Left lobe of liver (tissue), 2 donors: ENCODE measurements at regions not wholly inside any gene's neighbourhood (a gene's known extent, or its start where the extent isn't known, plus 50 kb on each side); places are given as distances from the start of the nearest gene placed in this dataset.

Experiments used
- ATAC-seq: fragments of 200-7000 bp; cut with Tn5 transposase; one replicate; pipeline ENCODE4 v1.9.1; 2020; ENCODE audit warnings: mild to moderate bottlenecking, moderate library complexity
- DNase-seq: peaks from one replicate; pipeline ENCODE4 v3.0.0-alpha.2; 2020; ENCODE audit warnings: low spot score
- donor health status: DM: no; HTN: no; CAD: no; lungs with moderate emphysema.
- donor health status: DM: no; HTN: yes; CAD: no.

DNA sequence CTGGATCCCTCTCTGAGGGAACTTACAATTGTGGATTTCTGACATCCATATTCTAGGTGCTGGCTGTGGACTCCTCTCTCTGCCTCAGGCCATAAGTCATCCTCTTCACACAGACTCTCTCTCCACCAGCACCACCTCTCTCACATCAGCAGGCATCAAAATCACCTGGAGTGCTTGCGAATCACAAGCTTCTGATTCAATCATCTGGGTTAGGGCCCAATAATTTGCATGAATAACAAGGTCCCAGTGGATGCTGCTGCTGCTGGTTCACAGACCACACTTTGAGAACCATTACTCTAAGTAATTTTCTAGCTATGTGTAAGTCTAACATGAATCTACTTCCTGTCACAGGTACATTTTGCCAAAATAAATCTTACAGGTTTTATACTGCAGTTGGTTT lies 214.9 kb downstream of the DSEL start:
- ATAC-seq: no peak
- no peak for DNase-seq

DNA sequence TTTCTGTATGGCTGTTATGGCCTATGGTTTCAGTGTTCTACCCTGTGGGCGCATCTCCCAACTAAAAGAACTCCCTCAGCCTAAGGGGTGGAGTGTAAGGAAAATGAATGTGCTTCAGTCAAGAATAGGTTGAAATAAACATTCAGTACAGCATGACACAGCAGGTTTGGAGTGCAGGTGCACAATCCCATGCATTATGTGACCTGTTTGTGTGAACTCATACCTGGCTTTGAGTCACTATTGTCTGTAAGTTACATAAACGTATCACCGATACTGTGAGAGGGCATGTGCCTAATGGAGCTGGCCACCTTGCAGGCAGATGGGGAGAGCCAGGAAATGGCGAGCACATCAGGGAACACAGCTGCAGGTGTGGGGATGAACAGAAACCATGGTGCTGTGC lies 216.0 kb downstream of the DSEL start:
- ATAC-seq: no peak
- DNase-seq: no peak

DNA sequence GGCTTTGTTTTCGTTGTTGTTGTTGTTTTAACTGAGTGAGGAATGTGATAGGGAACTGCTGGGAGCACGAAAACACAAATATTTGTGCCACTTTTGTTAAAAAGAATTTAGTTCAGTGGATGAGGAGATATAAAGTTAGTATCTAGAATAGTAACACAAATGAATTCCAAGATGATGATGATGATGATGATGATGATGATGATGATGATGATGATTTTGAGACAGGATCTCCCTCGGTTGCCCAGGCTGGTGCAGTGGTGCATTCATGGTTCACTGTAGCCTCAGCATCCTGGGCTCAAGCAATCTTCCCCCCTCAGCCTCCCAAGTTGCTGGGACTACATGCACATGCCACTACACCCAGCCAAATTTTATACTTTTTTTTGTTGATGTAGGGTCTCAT lies 223.7 kb downstream of the DSEL start:
- no peak for DNase-seq
- no peak for ATAC-seq

DNA sequence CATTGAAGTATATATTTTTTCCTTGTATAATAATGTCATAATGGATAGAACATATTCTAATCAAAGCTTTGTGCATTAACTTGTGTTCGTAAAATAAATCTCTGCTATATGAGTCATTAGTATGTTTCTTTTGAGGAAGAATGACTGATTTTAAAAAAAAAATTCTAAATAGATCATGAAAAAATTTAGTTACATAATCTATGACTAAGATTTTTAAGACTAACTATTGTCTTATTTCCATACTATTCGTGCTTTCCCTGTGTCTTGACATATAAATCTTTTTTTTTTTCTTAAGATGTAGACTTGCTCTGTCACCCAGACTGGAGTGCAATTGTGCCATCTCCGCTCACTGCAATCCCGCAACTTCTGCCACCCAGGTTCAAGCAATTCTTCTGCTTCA lies 226.1 kb downstream of the DSEL start:
- no peak for DNase-seq
- no peak for ATAC-seq

DNA sequence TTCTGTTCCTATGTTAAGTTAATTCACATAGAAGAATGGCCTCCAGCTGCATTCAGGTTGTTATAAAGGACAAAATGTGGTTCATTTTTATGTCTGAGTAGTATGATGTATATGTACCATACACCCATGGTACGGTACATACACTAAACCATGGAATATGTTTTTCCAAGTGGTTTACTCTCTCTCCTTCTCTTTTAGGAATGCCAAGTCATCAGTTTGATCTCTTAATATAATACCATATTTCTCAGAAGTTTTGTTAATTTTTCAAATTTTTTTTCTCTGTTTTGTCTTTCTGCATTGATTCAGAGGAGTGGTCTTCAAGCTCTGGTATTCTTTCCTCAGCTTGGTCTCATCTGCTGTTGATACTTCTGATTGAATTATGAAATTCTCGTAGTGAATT lies 230.9 kb downstream of the DSEL start:
- ATAC-seq: no peak

DNA sequence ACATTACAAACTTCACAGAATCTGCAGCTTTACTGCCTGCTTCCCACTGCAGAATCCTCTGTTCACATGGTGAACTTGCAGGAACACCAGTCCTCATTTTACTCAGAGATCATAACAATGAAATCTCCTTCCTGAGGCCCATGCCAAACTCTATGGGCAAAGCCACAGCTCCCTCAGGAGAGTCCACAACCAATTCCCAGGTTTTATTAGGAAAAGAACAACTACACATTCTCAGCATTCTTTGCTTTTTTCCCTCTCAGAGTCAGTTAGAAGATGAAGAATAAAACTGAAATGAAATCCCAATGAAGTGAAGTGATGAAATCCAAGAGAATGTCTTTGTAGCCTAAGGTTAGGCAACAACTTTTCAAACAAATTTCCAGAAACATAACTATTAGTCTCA lies 233.7 kb downstream of the DSEL start:
- no peak for ATAC-seq
- DNase-seq: no peak

More for the DNA sequence above, 230.9 kb downstream of the DSEL start:
- DNase-seq: no peak

DNA sequence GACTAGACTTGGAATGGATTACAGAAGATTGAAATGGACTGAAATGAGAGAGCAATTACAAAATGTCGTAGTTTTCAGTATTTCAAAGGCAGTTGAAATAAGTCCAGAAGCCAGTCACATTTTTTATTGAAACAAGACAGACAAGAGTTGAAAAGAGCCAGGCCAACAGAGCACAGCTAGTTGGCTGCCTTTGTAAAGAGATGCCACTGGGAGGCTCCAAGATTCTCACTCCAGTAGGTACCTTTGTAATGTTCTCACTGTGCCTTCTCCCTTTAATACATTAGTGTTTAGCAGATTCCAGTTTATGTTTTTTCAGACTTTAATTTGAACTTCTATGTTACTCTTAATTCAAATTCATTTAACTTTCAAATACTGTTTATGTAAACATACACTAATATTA lies 234.8 kb downstream of the DSEL start:
- DNase-seq (no peak), ATAC-seq (no peak)

DNA sequence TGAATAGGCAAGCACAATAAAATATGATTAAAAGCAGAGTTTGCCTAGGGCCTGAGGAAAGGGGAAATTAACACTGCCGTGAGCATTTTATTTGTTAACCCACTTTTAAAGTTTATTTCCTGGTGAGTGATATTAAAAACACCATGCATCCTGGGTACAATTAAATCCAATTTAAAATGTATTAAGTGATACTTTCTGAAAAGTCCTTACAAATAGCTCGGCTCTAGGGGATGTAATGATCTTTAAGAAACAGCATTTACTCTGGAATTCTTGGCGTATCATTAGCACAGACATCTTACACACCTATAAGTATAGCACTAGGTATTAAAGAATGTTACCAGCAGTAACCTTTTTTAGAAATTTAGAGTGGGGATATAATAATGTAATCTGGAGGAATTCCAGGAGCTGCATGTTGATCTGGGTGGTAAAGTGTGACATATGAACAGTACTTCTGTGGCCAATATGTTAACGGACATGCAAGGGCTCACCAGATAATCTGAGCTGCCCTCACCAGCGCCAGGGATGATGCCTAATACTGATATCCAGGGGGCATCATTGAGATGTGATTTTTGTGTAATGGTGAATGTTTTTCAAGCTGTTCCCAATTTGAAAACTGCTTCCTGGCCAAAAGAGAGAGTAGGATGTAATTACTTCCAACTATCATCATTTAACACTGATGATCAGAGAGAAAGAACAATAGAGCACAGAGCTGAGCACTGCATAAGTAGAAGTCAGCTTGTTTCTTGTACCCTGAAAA lies 235.9 kb downstream of the DSEL start:
- ATAC-seq (no peak), DNase-seq (no peak)

DNA sequence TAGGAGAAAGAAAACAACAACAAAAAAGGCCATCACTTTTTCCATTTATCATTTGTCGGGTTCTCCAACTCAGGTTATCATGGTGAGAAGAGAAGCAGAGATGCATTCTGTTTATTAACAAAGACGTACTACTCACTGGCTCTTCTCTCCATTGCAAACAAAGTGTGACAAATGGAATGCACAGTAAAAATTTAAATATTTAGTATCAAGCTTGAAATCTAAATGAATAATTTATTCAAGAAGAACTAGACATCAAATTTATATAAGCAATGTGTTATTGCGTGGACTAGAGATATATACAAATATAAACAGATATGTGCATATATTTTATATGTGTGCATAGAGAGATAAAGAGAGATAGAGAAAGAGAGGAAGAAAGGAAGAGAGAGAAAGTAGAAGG lies 236.5 kb downstream of the DSEL start:
- ATAC-seq (no peak), DNase-seq (no peak)

DNA sequence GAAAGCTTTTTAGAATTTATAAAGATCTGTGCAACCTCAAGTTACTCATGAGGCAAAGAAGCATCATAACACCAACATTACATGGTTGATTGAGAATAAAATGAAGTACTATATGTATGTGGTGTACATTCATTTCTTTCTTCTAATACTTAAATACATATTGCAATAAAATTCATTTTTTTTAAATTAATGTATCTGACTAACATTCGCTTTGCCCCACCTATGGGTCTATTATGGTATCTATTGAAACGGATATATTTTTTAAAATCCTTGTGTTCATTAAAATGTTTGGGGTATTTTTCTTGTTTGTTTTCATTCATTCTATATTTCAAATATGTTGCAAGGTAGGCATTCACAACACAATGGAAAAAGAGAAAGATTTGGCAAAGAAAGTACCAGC lies 237.5 kb downstream of the DSEL start:
- ATAC-seq (no peak), DNase-seq (no peak)

DNA sequence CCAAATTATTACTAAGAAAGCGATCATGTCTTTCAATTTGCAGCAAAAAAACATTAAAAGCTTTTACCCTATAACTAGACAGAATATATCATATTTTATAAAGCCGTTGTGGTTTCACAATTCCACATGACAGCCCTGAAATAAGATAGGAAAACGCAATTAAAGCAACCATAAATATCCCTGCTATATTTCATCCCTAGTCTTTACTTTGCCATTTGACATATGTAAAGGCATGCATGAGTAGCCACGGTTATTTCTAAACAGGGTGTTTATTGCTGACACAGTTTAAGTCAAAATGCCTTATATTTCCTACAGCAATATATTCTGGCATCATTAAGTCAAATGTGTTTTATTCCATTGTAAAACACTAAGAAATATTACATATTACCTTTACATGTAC lies 239.9 kb downstream of the DSEL start:
- no peak for ATAC-seq
- no peak for DNase-seq

DNA sequence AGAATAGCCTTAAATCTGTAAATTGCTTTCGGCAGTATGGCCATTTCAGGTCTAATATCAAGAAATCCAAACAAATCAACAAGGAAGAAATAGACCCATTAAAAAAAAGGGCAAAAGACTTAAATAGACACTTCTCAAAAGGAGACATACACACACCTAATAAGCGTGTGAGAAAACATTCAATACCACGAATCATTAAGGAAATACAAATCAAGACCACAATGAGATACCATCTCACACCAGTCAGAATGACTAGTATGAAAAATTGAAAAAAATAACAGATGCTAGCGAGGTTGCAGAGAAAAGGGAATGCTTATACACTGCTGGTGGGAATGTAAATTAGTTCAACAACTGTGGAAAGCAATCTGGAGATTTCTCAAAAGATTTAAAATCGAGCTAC lies 243.2 kb downstream of the DSEL start:
- no peak for DNase-seq

DNA sequence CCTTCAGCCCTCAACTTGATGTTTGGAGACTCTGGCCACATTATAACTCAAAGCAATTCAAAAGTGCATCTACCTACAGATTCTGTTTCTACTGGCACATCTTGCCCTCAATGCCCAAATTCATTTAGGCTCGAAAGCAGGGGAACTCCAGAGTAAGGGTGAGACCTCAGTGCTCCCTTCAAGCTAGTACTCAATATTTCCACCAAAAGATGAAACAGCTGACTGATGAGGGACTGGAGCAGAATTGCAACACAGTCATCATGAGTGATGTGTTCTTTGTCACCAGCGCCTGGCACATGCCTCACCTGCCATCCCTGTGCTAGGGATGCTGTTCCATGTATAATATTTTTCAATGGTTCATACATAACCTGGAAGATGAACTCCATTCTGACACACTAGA lies 247.3 kb downstream of the DSEL start:
- ATAC-seq: no peak
- no peak for DNase-seq

More for the DNA sequence above, 243.2 kb downstream of the DSEL start:
- no peak for ATAC-seq

DNA sequence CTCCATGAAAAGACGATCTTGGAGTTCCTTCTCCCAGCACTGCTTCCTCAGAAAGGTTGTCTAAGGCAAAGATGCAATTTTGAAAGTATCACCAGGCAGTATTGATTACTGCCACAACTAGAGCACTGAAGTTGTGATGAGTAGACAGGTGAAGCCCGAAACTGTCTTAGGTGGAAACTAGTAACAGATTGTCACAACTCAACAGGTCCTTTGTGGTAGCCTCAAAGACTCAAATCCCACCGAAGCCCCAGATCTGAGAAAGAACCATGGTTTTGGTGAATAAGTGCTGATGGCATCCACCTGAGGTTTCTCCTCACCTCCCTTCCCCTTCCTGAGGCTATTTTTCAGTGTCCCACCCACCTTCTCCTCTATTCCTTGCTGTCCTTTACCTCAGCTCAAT lies 248.0 kb downstream of the DSEL start:
- DNase-seq (no peak), ATAC-seq (no peak)

DNA sequence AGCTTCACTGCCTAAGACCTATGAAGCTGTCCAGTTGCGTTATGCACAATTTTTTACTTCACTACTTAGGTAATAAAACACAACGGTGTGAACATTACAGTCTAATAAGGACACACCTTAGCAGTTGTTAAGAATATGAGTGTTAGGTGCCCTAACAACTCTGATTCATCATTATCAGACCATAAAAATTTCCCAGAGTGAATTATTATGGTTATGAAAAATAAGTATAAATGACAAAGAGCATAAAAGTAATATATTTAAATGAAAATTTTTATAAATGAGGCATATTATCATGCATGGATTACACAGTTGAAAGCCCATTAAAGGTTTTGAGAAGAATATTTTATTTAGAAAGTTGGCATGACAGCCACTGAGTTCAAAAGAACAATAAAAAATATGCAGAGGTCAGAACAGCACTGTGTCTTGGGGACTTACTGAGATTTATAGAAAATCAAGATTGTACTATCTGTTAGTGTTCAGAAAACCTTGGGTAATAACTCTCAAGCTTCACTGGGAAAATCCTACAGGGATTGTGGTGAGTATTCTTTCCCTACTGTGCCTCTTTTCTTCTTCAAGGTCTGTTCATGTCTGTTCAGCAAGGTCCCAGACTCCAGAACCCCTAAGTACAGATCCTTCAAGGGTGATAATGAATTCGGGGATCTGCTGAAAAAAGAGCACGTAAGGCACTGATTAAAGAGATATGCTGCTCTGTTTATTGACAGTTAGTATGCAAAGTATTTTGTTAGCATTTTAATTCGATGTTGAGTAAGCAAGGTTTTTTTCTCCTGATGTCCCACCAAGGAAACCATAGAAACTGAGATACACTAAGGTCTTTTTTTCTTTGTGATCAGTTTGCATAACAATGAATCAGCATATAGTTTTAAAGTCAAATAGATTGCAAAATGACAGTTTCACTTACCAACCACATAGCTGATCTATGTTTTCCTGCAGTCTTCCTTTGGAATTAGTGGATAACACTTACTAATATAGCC lies 250.0 kb downstream of the DSEL start:
- ATAC-seq: no peak
- DNase-seq: no peak

DNA sequence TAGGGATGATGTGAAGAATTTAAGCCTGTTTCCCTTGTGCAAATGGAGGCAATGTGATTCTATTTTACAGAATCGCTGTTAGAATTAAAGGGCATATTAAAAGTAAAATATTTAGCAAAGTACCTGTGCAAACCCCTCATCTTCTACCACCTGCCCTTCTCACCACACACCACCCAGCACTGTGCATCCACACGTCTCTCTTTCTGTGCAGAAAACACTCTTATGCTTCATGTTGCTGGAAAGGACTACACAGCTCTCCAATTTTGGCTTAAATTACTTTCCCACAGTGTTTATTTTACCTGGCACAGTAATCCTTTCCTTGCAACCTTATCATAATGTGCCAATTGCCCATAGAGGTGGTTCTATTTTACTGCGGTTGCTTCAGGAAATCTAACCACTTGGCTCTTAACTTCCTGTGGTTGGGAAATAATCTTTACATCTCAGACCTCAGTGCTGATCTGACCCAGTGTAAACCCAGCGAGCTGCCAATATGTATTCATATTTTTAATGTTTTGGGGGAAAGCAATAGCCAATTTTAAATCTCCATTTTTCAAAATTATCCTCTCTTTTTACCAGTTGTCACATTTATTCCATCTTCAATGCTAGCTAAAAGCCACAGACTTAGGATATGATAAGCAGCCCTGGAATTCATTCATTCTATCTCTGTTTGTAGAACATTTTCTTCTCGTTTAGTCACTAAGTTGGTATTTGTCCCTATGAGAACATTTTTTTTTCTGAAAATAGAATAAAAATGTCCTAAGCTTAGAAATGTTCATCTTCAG lies 250.9 kb downstream of the DSEL start:
- no peak for DNase-seq
- no peak for ATAC-seq

DNA sequence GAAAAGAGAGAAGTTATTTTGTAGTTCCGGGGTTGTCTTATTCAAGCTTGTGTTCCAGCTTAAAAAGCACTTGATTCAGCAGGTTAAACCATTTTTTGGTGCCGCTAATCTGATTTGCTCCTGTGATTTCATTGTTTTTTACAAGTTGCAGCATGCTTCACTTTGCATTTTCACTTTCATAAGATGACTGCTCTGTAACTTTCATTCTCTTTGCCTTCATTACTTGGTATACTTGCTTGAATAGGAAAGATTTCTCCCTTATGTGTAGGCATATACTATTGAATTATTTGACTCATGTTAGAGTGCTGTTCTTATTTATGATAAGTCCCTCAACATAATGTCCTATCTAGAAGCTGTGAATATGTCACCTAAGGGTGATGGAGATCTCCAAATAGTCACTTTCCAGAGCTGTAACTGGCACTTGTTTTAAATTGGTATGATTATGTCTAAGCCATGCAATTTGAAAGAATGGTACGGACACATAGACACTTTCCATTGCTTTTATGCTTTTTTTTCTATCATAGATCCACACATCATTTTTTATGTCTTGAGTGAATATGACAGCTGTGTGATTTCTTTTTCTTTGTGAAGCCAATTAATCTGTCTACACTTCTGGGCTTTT lies 254.5 kb downstream of the DSEL start:
- no peak for ATAC-seq
- DNase-seq: no peak

DNA sequence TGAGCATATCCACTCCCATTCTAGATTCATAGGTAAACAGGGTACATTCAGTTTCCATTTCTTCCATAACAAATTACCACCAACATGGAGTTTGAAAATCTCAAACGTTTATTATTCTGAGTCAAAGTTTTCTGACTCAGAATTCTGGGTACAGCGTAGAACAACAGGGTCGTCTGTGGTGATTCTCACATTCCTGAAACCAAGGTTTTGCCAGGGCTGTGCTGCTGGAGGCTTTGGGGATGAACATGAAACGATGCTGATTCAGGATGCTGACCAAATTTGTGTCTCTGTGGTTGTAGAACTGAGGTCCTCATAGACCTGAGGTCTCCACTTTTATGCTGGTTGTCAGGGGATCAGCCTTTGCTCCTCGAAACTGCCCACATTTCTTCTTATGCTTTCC lies 255.7 kb downstream of the DSEL start:
- no peak for ATAC-seq
- no peak for DNase-seq

DNA sequence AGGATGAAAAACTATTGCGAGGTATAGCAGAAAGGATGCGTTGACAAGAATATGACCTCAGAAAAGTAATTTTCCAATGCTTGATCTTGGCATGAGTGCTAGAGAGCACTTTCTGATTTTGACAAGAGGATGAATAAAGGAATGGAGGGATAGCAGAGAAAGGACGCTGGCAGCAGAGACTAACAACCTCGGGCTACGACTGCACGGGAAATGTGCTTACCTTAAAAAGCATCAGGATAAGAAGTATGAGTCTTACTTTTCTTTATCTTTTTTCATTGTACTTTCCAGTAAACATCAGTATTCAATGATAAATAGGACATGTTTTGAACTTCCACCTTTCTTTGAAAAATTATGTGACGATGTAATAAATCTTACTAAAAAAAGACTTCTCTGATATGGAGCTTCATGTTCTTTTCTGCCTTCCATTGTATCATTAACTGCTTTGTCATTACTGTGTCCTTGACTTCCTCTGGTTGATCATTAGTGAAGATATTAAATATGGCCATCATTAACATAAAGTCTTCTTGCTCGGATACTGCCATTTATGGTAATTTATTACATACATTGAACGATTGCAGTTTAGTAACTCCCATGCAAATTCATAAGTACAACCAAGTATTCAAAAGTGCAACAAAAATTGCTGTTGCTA lies 265.6 kb downstream of the DSEL start:
- ATAC-seq (no peak), DNase-seq (no peak)

DNA sequence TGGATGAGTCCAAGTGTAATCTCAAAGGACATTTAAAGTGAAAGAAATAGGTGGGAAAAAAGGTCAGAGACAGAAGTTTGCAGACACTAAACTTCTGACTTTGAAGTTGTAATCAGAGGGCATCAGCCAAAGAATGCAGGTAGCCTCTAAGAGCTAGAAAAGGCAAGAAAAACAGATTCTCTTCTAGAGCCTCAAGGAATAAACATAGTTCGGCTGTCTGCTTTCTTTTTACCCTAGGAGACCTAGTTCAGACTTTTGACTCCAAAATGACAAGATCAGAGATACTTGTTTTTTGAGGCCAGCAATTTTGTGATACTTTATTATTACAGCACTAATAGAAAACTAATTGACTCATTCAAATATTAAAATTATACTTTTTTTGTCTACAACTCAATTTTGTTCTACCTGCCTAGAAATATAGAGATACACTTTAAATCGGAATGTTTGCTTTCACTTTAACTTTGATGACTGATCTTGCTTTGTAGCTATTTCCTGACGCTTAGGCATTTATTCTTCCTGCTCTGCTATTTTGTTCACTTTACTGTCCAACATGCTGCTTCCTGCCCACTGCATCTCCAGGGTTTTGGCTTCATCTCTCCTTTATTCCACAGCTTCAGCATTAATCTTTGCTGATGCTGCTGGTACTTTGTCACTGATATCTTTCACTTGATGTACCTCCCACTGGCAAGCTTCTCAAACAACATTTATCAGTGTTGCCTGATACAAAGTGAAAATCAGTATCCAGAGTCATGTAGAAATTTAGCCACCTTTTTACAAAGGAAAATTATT lies 272.5 kb downstream of the DSEL start:
- no peak for ATAC-seq

More for the DNA sequence above, 272.5 kb downstream of the DSEL start:
- no peak for DNase-seq
